Psoas muscle (tissue), 7 donors: ENCODE measurements at regions not wholly inside any gene's neighbourhood (a gene's known extent, or its start where the extent isn't known, plus 50 kb on each side); places are given as distances from the start of the nearest gene placed in this dataset.

ENCODE experiments used
- ATAC-seq, 4 donors: fragments of 200-7000 bp; cut with Tn5 transposase; one replicate each; pipeline ENCODE4 v1.9.1; 2020; ENCODE audit warnings: moderate library complexity in 3 of 4, mild to moderate bottlenecking in 2 of 4
- DNase-seq, 2 donors: peaks; one replicate each; pipeline ENCODE4 v3.0.0-alpha.2; 2020
- H3K27ac ChIP-seq: fragments of 200-600 bp; one replicate; pipeline ENCODE4 v1.8.0; 2022
- H3K27me3 ChIP-seq, 3 donors: fragments of 200-600 bp in 1 of 3; one replicate each; pipeline versions ENCODE4 v1.6.1 to v1.8.0; 2013 to 2022; ENCODE audit warnings: low read length in 2 of 3, mild to moderate bottlenecking in 2 of 3, moderate library complexity in 1 of 3; ENCODE audit not compliant: insufficient read depth in 3 of 3
- H3K36me3 ChIP-seq, 2 donors: fragments of 200-600 bp in 1 of 2; one replicate each; pipeline versions ENCODE4 v1.6.1 to v1.8.0; 2013 to 2022; ENCODE audit warnings: low read depth in 1 of 2, mild to moderate bottlenecking in 1 of 2, moderate library complexity in 1 of 2; ENCODE audit not compliant: insufficient read depth in 1 of 2
- H3K4me1 ChIP-seq: fragments of 200-600 bp; one replicate; pipeline ENCODE4 v1.8.0; 2022
- H3K4me3 ChIP-seq: fragments of 200-600 bp; one replicate; pipeline ENCODE4 v1.8.0; 2022; ENCODE audit warnings: mild to moderate bottlenecking
- H3K9me3 ChIP-seq: fragments of 200-600 bp; one replicate; pipeline ENCODE4 v1.8.0; 2022
- CTCF ChIP-seq: fragments of 200-600 bp; IDR thresholded peaks from one replicate; pipeline ENCODE4 v1.8.0; 2022; ENCODE audit warnings: antibody characterized with exemption
- WGBS, 3 donors: extraction: QIAGEN DNeasy Blood & Tissue Kit; methylation state at CpG; one replicate each; pipeline versions ENCODE4 v1.1.6 to v1.1.7; 2013; 5-methylcytosine and 5-hydroxymethylcytosine counted together
- intact Hi-C, 2 donors: fragments of 100-400 bp; cut with DNase I; formaldehyde crosslinking; loops; one replicate each; pipeline versions ENCODE4 v1.11.0 to v1.14.2; 2022
- donor health status: healthy with polysubstance abuse.
- donor health status: DM: no; HTN: no; CAD: no; lungs with moderate emphysema.
- donor health status: Bipolar disorder and iron deficiency.
- donor health status: healthy.
- donor health status: DM: yes; HTN: yes; CAD: no.
- donor health status: DM: no; HTN: no; CAD: no.
- donor health status: DM: yes; HTN: yes; CAD: no.

- intact Hi-C loops, result no loop called here
- ATAC-seq, result no peak
- WGBS, 3 donors, result 90 to 94% (median 90%) methylated on average over 13 of the region's 13 CpGs
Measured at GRCh38 chr2:16071865-16072637, 131.7 kb downstream of the MYCN start.

GRCh38 chr2:16071039-16071864, 130.9 kb downstream of the MYCN start:
- TF ChIP-seq CTCF, result no peak
- H3K4me1 ChIP-seq, result no peaks in the 10 kb centered on the region
- WGBS, 3 donors, result 96 to 99% (median 98%) methylated on average over 14 of the region's 14 CpGs
- intact Hi-C loops, result no loop called here
- no peak overlapping the region for H3K4me3 ChIP-seq
- H3K27me3 ChIP-seq, result no peaks in the 10 kb centered on the region
- H3K27ac ChIP-seq, result no peak overlapping the region
- H3K36me3 ChIP-seq, result no peaks in the 10 kb centered on the region
- no peak for DNase-seq
- ATAC-seq, result no peak
- H3K9me3 ChIP-seq, result no peaks in the 10 kb centered on the region

More at GRCh38 chr2:16071865-16072637, 131.7 kb downstream of the MYCN start:
- DNase-seq, result no peak
- Histone ChIP-seq H3K4me3 (no peak overlapping the region), H3K9me3 (no peaks in the 10 kb centered on the region), H3K36me3 (no peaks in the 10 kb centered on the region), H3K27ac (no peak overlapping the region), H3K4me1 (no peaks in the 10 kb centered on the region), H3K27me3 (no peaks in the 10 kb centered on the region)
- TF ChIP-seq CTCF, result no peak

- 74 to 86% (median 81%) methylated on average over 6 of the region's 6 CpGs for whole genome bisulfite sequencing, 3 donors
- intact Hi-C loops, result no loop called here
- H3K4me3 ChIP-seq, result no peak overlapping the region
- H3K27me3 ChIP-seq, result no peaks in the 10 kb centered on the region
- no peaks in the 10 kb centered on the region for H3K4me1 ChIP-seq
- DNase-seq (no peak), ATAC-seq (no peak)
- no peaks in the 10 kb centered on the region for H3K36me3 ChIP-seq
- H3K9me3 ChIP-seq, result no peaks in the 10 kb centered on the region
- no peak overlapping the region for H3K27ac ChIP-seq
- TF ChIP-seq CTCF, result no peak
Measured at GRCh38 chr2:16070648-16070971, 130.3 kb downstream of the MYCN start.

GRCh38 chr2:16069933-16070647, 129.7 kb downstream of the MYCN start:
- intact Hi-C loops, result no loop called here
- H3K27ac ChIP-seq, result no peak overlapping the region
- H3K36me3 ChIP-seq, result no peaks in the 10 kb centered on the region
- 79 to 85% (median 84%) methylated on average over 19 of the region's 19 CpGs for WGBS, 3 donors
- H3K9me3 ChIP-seq, result no peaks in the 10 kb centered on the region
- H3K4me3 ChIP-seq, result no peak overlapping the region
- no peaks in the 10 kb centered on the region for H3K4me1 ChIP-seq
- DNase-seq (no peak), ATAC-seq (no peak)
- TF ChIP-seq CTCF, result no peak
- H3K27me3 ChIP-seq, result no peaks in the 10 kb centered on the region
